ENCODE measurements at regions not wholly inside any gene's neighbourhood (a gene's known extent, or its start where the extent isn't known, plus 50 kb on each side); places are given as distances from the start of the nearest gene placed in this dataset.

- TF ChIP-seq CTCF (conservative IDR thresholded peaks at IDR 0.05): no peak
- no peak overlapping the region for H3K27ac ChIP-seq
These were observed 232.2 kb downstream of the SYK start for GRCh38 chr9:91033797-91034196.

- no peak for TF ChIP-seq CTCF (conservative IDR thresholded peaks at IDR 0.05)
- no peak overlapping the region for H3K27ac ChIP-seq
These were observed 232.9 kb downstream of the SYK start for GRCh38 chr9:91034521-91034920.

GRCh38 chr9:91034976-91035824 lies 233.6 kb downstream of the SYK start:
- peak overlapping the region; percentile 90 for H3K27ac ChIP-seq
- no peak for TF ChIP-seq CTCF (conservative IDR thresholded peaks at IDR 0.05)

- no peak for TF ChIP-seq CTCF (conservative IDR thresholded peaks at IDR 0.05)
- peak overlapping the region; percentile 90 for H3K27ac ChIP-seq
These were observed 234.2 kb downstream of the SYK start for GRCh38 chr9:91035825-91036208.

GRCh38 chr9:91036356-91036755 lies 234.7 kb downstream of the SYK start:
- H3K27ac ChIP-seq: peak overlapping the region; percentile 90
- TF ChIP-seq CTCF (conservative IDR thresholded peaks at IDR 0.05): no peak

GRCh38 chr9:91036826-91037510 lies 235.3 kb downstream of the SYK start:
- TF ChIP-seq CTCF (conservative IDR thresholded peaks at IDR 0.05): peak; percentile 76
- H3K27ac ChIP-seq: peak overlapping the region; percentile 90
